RWPE1 (cell line): ENCODE measurements at regions not wholly inside any gene's neighbourhood (a gene's known extent, or its start where the extent isn't known, plus 50 kb on each side); places are given as distances from the start of the nearest gene placed in this dataset.

Source experiments
- CTCF ChIA-PET: fragments of 350-600 bp; sonication (Branson Sonifier 250); formaldehyde crosslinking; extraction: SDS; loops from one replicate; lab custom pipeline; 2021; lab: Yijun Ruan, JAX
- POLR2A ChIA-PET: fragments of 400-600 bp; formaldehyde crosslinking; extraction: SDS; loops from one replicate; lab custom pipeline; 2020; ENCODE audit warnings: antibody characterized with exemption; ENCODE audit not compliant: low non-redundant PET; lab: Yijun Ruan, JAX
- DNase-seq: peaks from one replicate; pipeline ENCODE4 v3.0.0; 2012; ENCODE audit warnings: low spot score
- H3K27ac ChIP-seq: fragments of 450-650 bp; 2 replicates; pipeline ENCODE4 v1.5.1; 2017
- CTCF ChIP-seq: fragments of 450-650 bp; conservative IDR thresholded peaks from 2 replicates; pipeline ENCODE4 v1.5.1; 2017; ENCODE audit warnings: low read depth, mild to moderate bottlenecking

- POLR2A ChIA-PET, result no interaction called here
- DNase-seq, result no peak
- TF ChIP-seq CTCF, result no peak
- H3K27ac ChIP-seq, result no peak overlapping the region
- CTCF ChIA-PET, result no interaction called here
Observed at GRCh38 chr1:228989176-228989575, 253.9 kb downstream of the RHOU start.

- ChIA-PET POLR2A (no interaction called here), CTCF (no interaction called here)
- DNase-seq, result no peak
- no peak for TF ChIP-seq CTCF
- no peak overlapping the region for H3K27ac ChIP-seq
Observed at GRCh38 chr1:228989676-228989991, 254.4 kb downstream of the RHOU start.

GRCh38 chr1:228989992-228990827 is 254.9 kb downstream of the RHOU start:
- CTCF ChIA-PET, result no interaction called here
- POLR2A ChIA-PET, result no interaction called here
- DNase-seq, result no peak
- TF ChIP-seq CTCF, result no peak
- H3K27ac ChIP-seq, result no peak overlapping the region

GRCh38 chr1:228990906-228991569 is 255.8 kb downstream of the RHOU start:
- no peak for DNase-seq
- H3K27ac ChIP-seq, result no peak overlapping the region
- ChIA-PET POLR2A (no interaction called here), CTCF (no interaction called here)
- no peak for TF ChIP-seq CTCF

- no peak overlapping the region for H3K27ac ChIP-seq
- ChIA-PET CTCF (no interaction called here), POLR2A (no interaction called here)
- no peak for DNase-seq
- TF ChIP-seq CTCF, result no peak
Observed at GRCh38 chr1:228992044-228992443, 256.8 kb downstream of the RHOU start.

- POLR2A ChIA-PET, result no interaction called here
- TF ChIP-seq CTCF, result no peak
- CTCF ChIA-PET, result interaction anchor here (0.6 kb wide), 1 partner anchor 1067 kb away, joined by 3 read pairs; no protein-coding TSS in a partner anchor
- no peak for DNase-seq
- no peak overlapping the region for H3K27ac ChIP-seq
Observed at GRCh38 chr1:228992907-228993535, 257.7 kb downstream of the RHOU start.
